HL-60 (cell line): ENCODE measurements at regions not wholly inside any gene's neighbourhood (a gene's known extent, or its start where the extent isn't known, plus 50 kb on each side); places are given as distances from the start of the nearest gene placed in this dataset.

ENCODE experiments used
- DNase-seq, 2 experiments: peaks; one replicate each; pipeline ENCODE4 v3.0.0-alpha.2; 2010 to 2020; ENCODE audit warnings: low read depth in 1 of 2, low spot score in 1 of 2
- H3K27ac ChIP-seq: fragments of 250-450 bp; sonication (Bioruptor Pico); replicated peaks from 2 replicates; pipeline ENCODE4 v1.5.1; 2020; ENCODE audit warnings: mild to moderate bottlenecking, moderate library complexity
- H3K27me3 ChIP-seq: fragments of 250-450 bp; sonication (Bioruptor Pico); 2 replicates; pipeline ENCODE4 v1.5.1; 2021; ENCODE audit warnings: mild to moderate bottlenecking, moderate library complexity; ENCODE audit not compliant: insufficient read depth, poor library complexity, severe bottlenecking
- H3K4me3 ChIP-seq: replicated peaks from 2 replicates; pipeline ENCODE4 v1.5.1; 2011; ENCODE audit warnings: mild to moderate bottlenecking, control low read depth, low read length; ENCODE audit not compliant: insufficient read depth
- CTCF ChIP-seq: IDR thresholded peaks from one replicate; pipeline ENCODE4 v1.5.1; 2011; ENCODE audit warnings: low read length, control low read depth, inconsistent platforms; ENCODE audit not compliant: insufficient read depth
- GABPA ChIP-seq: IDR thresholded peaks from 2 replicates; pipeline ENCODE4 v1.6.1; 2012; ENCODE audit warnings: low read depth
- POLR2AphosphoS5 ChIP-seq: IDR thresholded peaks from 2 replicates; pipeline ENCODE4 v1.6.1; 2012; ENCODE audit warnings: low read depth
- REST ChIP-seq: IDR thresholded peaks from 2 replicates; pipeline ENCODE4 v1.6.1; 2012; ENCODE audit warnings: low read depth; ENCODE audit not compliant: insufficient replicate concordance
- SPI1 ChIP-seq: IDR thresholded peaks from 2 replicates; pipeline ENCODE4 v1.6.1; 2012; ENCODE audit warnings: low read depth, mild to moderate bottlenecking, borderline replicate concordance

- Histone ChIP-seq H3K4me3 (no peak overlapping the region), H3K27me3 (no peaks in the 10 kb centered on the region), H3K27ac (no peak overlapping the region)
- no peak for TF ChIP-seq REST
- TF ChIP-seq POLR2AphosphoS5 = no peak
- no peak for TF ChIP-seq SPI1
- TF ChIP-seq CTCF = no peak
- TF ChIP-seq GABPA = no peak
- DNase-seq = no peak
Observed at GRCh38 chr5:167259806-167260205, 1031.6 kb upstream of the WWC1 start.

- TF ChIP-seq GABPA = no peak
- TF ChIP-seq POLR2AphosphoS5 = no peak
- TF ChIP-seq REST = no peak
- no peak for TF ChIP-seq SPI1
- no peak for TF ChIP-seq CTCF
- no peak overlapping the region for H3K4me3 ChIP-seq
- no peak overlapping the region for H3K27ac ChIP-seq
- no peaks in the 10 kb centered on the region for H3K27me3 ChIP-seq
- DNase-seq = no peak
Observed at GRCh38 chr5:167261309-167262100, 1029.9 kb upstream of the WWC1 start.

GRCh38 chr5:167263185-167263584 is 1028.3 kb upstream of the WWC1 start:
- no peak for DNase-seq
- Histone ChIP-seq H3K4me3 (no peak overlapping the region), H3K27me3 (no peaks in the 10 kb centered on the region), H3K27ac (no peak overlapping the region)
- TF ChIP-seq GABPA (no peak), CTCF (no peak), POLR2AphosphoS5 (no peak), SPI1 (no peak), REST (no peak)
